GM12878 (cell line): ENCODE measurements at regions not wholly inside any gene's neighbourhood (a gene's known extent, or its start where the extent isn't known, plus 50 kb on each side); places are given as distances from the start of the nearest gene placed in this dataset.
A peak's percentile ranks its signal among the peaks of the same experiment; 100 is the strongest.
"Not testable (repeated sequence)": the region's sequence is repeated elsewhere in the genome, so short reads cannot be mapped to it uniquely, and the experiment has no call there.

Source experiments
- ATAC-seq: fragments of 200-7000 bp; cut with Tn5 transposase; 3 replicates; pipeline ENCODE4 v1.9.1; 2020; ENCODE audit warnings: mild to moderate bottlenecking, moderate library complexity
- BruUV-seq: library from RNA; stranded (reverse); fragments of 400-500 nt; replicated peaks from 2 replicates; lab custom pipeline; 2021; lab: Mats Ljungman, UMichigan
- CTCF ChIA-PET: fragments of 300-600 bp; sonication (Branson Sonifier 250); formaldehyde crosslinking; extraction: SDS; loops from one replicate; lab custom pipeline; 2021; ENCODE audit warnings: inconsistent platforms; lab: Yijun Ruan, JAX
- POLR2A ChIA-PET: fragments of 350-600 bp; formaldehyde crosslinking; extraction: SDS; loops from one replicate; lab custom pipeline; 2021; ENCODE audit warnings: inconsistent platforms; lab: Charles Lee
- RAD21 ChIA-PET: fragments of 300-600 bp; sonication (Branson Sonifier 250); formaldehyde crosslinking; loops from one replicate; lab custom pipeline; 2023; ENCODE audit warnings: antibody characterized with exemption; ENCODE audit not compliant: unreplicated experiment; lab: Charles Lee
- SMC1A ChIA-PET: fragments of 300-600 bp; sonication (Branson Sonifier 250); formaldehyde crosslinking; loops from one replicate; lab custom pipeline; 2023; ENCODE audit not compliant: unreplicated experiment, uncharacterized antibody; lab: Charles Lee
- DNase-seq: peaks from one replicate; pipeline ENCODE4 v3.0.0-alpha.2; 2011; ENCODE audit warnings: low read depth, low spot score
- FAIRE-seq: peaks from 3 replicates; lab custom pipeline; 2011; peaks lifted over from hg19 to GRCh38; lab: Jason Lieb, UNC
- H2AFZ ChIP-seq: 2 replicates; pipeline ENCODE4 v1.6.0; 2011; ENCODE audit warnings: low read depth, low read length, control low read depth; ENCODE audit not compliant: control insufficient read depth
- H3K27ac ChIP-seq: 2 replicates; pipeline ENCODE4 v1.5.1; 2011; ENCODE audit warnings: control low read depth; ENCODE audit not compliant: control insufficient read depth, insufficient read depth
- H3K27me3 ChIP-seq, 2 experiments: replicated peaks in 1 of 2; 2 replicates each; pipeline versions ENCODE4 v1.6.0 to v1.6.1; 2011; ENCODE audit warnings: low read length in 1 of 2; ENCODE audit not compliant: control insufficient read depth in 2 of 2, insufficient read depth in 2 of 2
- H3K36me3 ChIP-seq, 2 experiments: 2 replicates each; pipeline ENCODE4 v1.5.1; 2011; ENCODE audit warnings: low read length in 1 of 2; ENCODE audit not compliant: control insufficient read depth in 2 of 2, insufficient read depth in 2 of 2
- H3K4me1 ChIP-seq: 2 replicates; pipeline ENCODE4 v1.6.1; 2011; ENCODE audit warnings: mild to moderate bottlenecking, low read length, moderate library complexity, mixed read lengths; ENCODE audit not compliant: control insufficient read depth, insufficient read depth
- H3K4me2 ChIP-seq: 2 replicates; pipeline ENCODE4 v1.6.0; 2011; ENCODE audit warnings: control low read depth; ENCODE audit not compliant: control insufficient read depth, insufficient read depth
- H3K4me3 ChIP-seq: fragments of 200-600 bp; sonication (generic); 2 replicates; pipeline ENCODE4 v1.5.1; 2016
- H3K79me2 ChIP-seq: 2 replicates; pipeline ENCODE4 v1.6.0; 2011; ENCODE audit warnings: low read length; ENCODE audit not compliant: control insufficient read depth, insufficient read depth
- H3K9ac ChIP-seq: 2 replicates; pipeline ENCODE4 v1.8.0; 2011; ENCODE audit warnings: low read length, control low read depth, mixed read lengths; ENCODE audit not compliant: control insufficient read depth, insufficient read depth
- H3K9me3 ChIP-seq: replicated peaks from 3 replicates; pipeline ENCODE4 v1.5.1; 2011; ENCODE audit warnings: mild to moderate bottlenecking, low read length; ENCODE audit not compliant: control insufficient read depth, insufficient read depth
- H4K20me1 ChIP-seq: 2 replicates; pipeline ENCODE4 v1.6.0; 2011; ENCODE audit not compliant: control insufficient read depth, insufficient read depth
- BHLHE40 ChIP-seq, 2 experiments: fragments of 450-650 bp in 1 of 2; IDR thresholded peaks; 2 replicates each; pipeline ENCODE4 v1.6.1; 2011 to 2017; ENCODE audit warnings: low read depth in 2 of 2, borderline replicate concordance in 1 of 2, improper control_type of control experiment in 1 of 2, low read length in 1 of 2, mild to moderate bottlenecking in 1 of 2
- ETV6 ChIP-seq, 2 experiments: fragments of 450-650 bp in 1 of 2; IDR thresholded peaks in 1 of 2; conservative IDR thresholded peaks in 1 of 2; 2 replicates each; pipeline ENCODE4 v1.6.1; 2014; ENCODE audit warnings: antibody characterized with exemption in 1 of 2, borderline replicate concordance in 1 of 2, low read depth in 1 of 2, mild to moderate bottlenecking in 1 of 2, moderate library complexity in 1 of 2
- PAX5 ChIP-seq: IDR thresholded peaks from 2 replicates; pipeline ENCODE4 v1.6.1; 2011; ENCODE audit warnings: low read depth, low read length, borderline replicate concordance
- TCF12 ChIP-seq: IDR thresholded peaks from 2 replicates; pipeline ENCODE4 v1.6.1; 2011; ENCODE audit warnings: low read depth, mild to moderate bottlenecking, low read length
- TCF3 ChIP-seq: IDR thresholded peaks from 2 replicates; pipeline ENCODE4 v1.6.1; 2012; ENCODE audit warnings: low read depth, mild to moderate bottlenecking, low read length, borderline replicate concordance; ENCODE audit not compliant: insufficient read depth
- WGBS: methylation state at CpG from one replicate; pipeline ENCODE4 v1.1.6; 2016; ENCODE audit warnings: low lambda C conversion rate; ENCODE audit not compliant: insufficient replicate concordance, insufficient coverage; ENCODE audit errors: missing lambda C conversion rate; 5-methylcytosine and 5-hydroxymethylcytosine counted together
- in situ Hi-C: fragments of 300-500 bp; cut with MboI; formaldehyde crosslinking; loops from 9 replicates; pipeline ENCODE4 v1.14.3; 2018; ENCODE audit warnings: mixed read lengths
- intact Hi-C: fragments of 100-400 bp; cut with micrococcal nuclease; formaldehyde crosslinking; loops from one replicate; pipeline ENCODE4 v1.14.2; 2022; ENCODE audit not compliant: unreplicated experiment

DNA sequence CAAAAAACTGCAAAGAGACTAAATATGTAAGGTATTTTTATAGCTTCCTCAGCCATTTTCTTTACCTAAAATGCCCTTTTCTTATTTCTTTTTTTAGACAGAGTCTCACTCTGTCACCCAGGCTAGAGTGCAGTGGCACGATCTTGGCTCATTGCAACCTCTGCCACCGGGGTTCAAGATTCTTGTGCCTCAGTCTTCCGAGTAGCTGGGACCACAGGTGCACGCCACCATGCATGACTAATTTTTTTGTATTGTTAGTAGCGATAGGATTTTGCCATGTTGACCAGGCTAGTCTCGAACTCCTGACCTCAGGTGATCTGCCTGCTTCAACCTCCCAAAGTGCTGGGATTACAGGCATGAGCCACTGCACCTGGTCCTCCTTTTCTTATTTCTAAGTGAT is 99.4 kb upstream of the CHD1 start:
- H3K9me3 ChIP-seq, H3K27me3 ChIP-seq, DNase-seq, H4K20me1 ChIP-seq, FAIRE-seq, BruUV-seq, H2AFZ ChIP-seq, intact Hi-C loops, H3K79me2 ChIP-seq, H3K36me3 ChIP-seq: not testable (repeated sequence)
- ChIA-PET RAD21 (interaction anchor here (0.7 to 2.7 kb wide), 11 partner anchors 23 to 1797 kb away, joined by 3 to 13 read pairs (median 4); no protein-coding TSS in a partner anchor), SMC1A (interaction anchor here (0.5 to 5.5 kb wide), 18 partner anchors 23 to 130 kb away, joined by 3 to 41 read pairs (median 5); partner anchors contain the start of gene CHD1), CTCF (interaction anchor here (0.7 to 3.8 kb wide), 8 partner anchors 9 to 121 kb away, joined by 3 to 20 read pairs (median 6); no protein-coding TSS in a partner anchor), POLR2A (interaction anchor here (1.1 to 3.3 kb wide), 4 partner anchors 31 to 124 kb away, joined by 3 to 23 read pairs (median 4); partner anchors contain the start of gene CHD1)
- peaks cover 56% of the 10 kb centered on the region for H3K4me1 ChIP-seq
- H3K4me3 ChIP-seq, result 0 out of 2 replicates have a peak overlapping the region, but pooled peaks have one; percentile 39
- 0 out of 2 replicates have a peak, but pooled peaks have one; percentile 37 for TF ChIP-seq TCF3
- peak; percentile 50; the same call in 1 of the 2 replicates for TF ChIP-seq PAX5
- TF ChIP-seq ETV6 (conservative IDR thresholded peaks at IDR 0.05 in 1 of 2, IDR thresholded peaks at IDR 0.05 in 1 of 2; ENCODE audit: borderline replicate concordance in 1 of 2, low read depth in 1 of 2), result peak in 1 of 2 experiments; percentile 53; a peak in 2 of 4 replicates
- TF ChIP-seq TCF12, result 0 out of 2 replicates have a peak, but pooled peaks have one; percentile 36
- TF ChIP-seq BHLHE40 (IDR thresholded peaks at IDR 0.05; ENCODE audit: borderline replicate concordance in 1 of 2, low read depth in 2 of 2, low read length in 1 of 2), result peak in 1 of 2 experiments; percentile 21; a peak in 1 of 4 replicates
- H3K4me2 ChIP-seq, result peak overlapping the region; percentile 49
- in situ Hi-C loops, result loop anchor here (5.0 to 25.0 kb wide), 2 partner anchors 101 to 1841 kb away; partner anchors contain the start of genes CHD1 and RIOK2
- ATAC-seq, result peak; percentile 11
- H3K9ac ChIP-seq, result peak overlapping the region; percentile 18
- peak overlapping the region; percentile 74 for H3K27ac ChIP-seq
- WGBS, result 2% methylated on average over 6 of the region's 6 CpGs
